Adrenal gland (tissue), 9 donors: ENCODE measurements at regions not wholly inside any gene's neighbourhood (a gene's known extent, or its start where the extent isn't known, plus 50 kb on each side); places are given as distances from the start of the nearest gene placed in this dataset.

Source experiments
- DNase-seq, 7 donors: peaks; one replicate each; pipeline ENCODE4 v3.0.0-alpha.2; 2019 to 2020
- H3K27ac ChIP-seq, 5 donors: fragments of 200-600 bp; sonication (generic) in 4 of 5; 1 replicate in 3 of 5; 2 replicates in 2 of 5; pipeline versions ENCODE4 v1.5.1 to v1.8.0; 2016 to 2020; ENCODE audit warnings: mild to moderate bottlenecking in 1 of 5
- H3K27me3 ChIP-seq: fragments of 200-600 bp; 2 replicates; pipeline ENCODE4 v1.8.0; 2021
- H3K36me3 ChIP-seq, 2 donors: fragments of 200-600 bp; replicated peaks in 1 of 2; 1 replicate in 1 of 2; 2 replicates in 1 of 2; pipeline versions ENCODE4 v1.5.1 to v1.8.0; 2018 to 2022
- H3K4me1 ChIP-seq, 2 donors: fragments of 200-600 bp; replicated peaks in 1 of 2; 1 replicate in 1 of 2; 2 replicates in 1 of 2; pipeline versions ENCODE4 v1.5.1 to v1.8.0; 2018 to 2021
- H3K4me3 ChIP-seq, 4 donors: fragments of 200-600 bp; sonication (generic) in 3 of 4; one replicate each; pipeline ENCODE4 v1.5.1; 2016 to 2018
- H3K9me3 ChIP-seq, 3 donors: fragments of 200-600 bp; sonication (generic) in 1 of 3; replicated peaks in 1 of 3; 1 replicate in 2 of 3; 2 replicates in 1 of 3; pipeline versions ENCODE4 v1.5.1 to v1.8.0; 2016 to 2021
- CTCF ChIP-seq, 6 experiments: fragments of 450-650 bp in 4 of 6; fragments of 200-600 bp in 2 of 6; sonication (generic) in 1 of 6; IDR thresholded peaks; 1 replicate in 5 of 6; 2 replicates in 1 of 6; pipeline versions ENCODE4 v1.5.1 to v1.8.0; 2016 to 2021; ENCODE audit warnings: antibody characterized with exemption in 6 of 6, mild to moderate bottlenecking in 2 of 6, moderate library complexity in 1 of 6
- POLR2A ChIP-seq, 2 donors: fragments of 450-650 bp; IDR thresholded peaks; one replicate each; pipeline ENCODE4 v1.6.1; 2017; ENCODE audit warnings: antibody characterized with exemption in 2 of 2, mild to moderate bottlenecking in 2 of 2, moderate library complexity in 1 of 2
- WGBS, 4 donors: extraction: QIAGEN DNeasy Blood & Tissue Kit in 2 of 4; methylation state at CpG; one replicate each; pipeline versions ENCODE4 v1.1.5 to v1.1.7; 2013 to 2017; 5-methylcytosine and 5-hydroxymethylcytosine counted together
- intact Hi-C, 2 donors: fragments of 100-400 bp; cut with DNase I; formaldehyde crosslinking; loops; one replicate each; pipeline versions ENCODE4 v1.14.1 to v1.15.0; 2022 to 2023
- donor health status: healthy with polysubstance abuse.
- donor health status: Bipolar disorder and iron deficiency.
- donor health status: DM: yes; HTN: yes; CAD: no.
- donor health status: DM: no; HTN: no; CAD: no.
- donor health status: DM: no; HTN: no; CAD: no.

GRCh38 chr3:22491344-22491743, 711.8 kb upstream of the UBE2E2 start:
- Histone ChIP-seq H3K4me1 (no peaks in the 10 kb centered on the region), H3K27ac (no peak overlapping the region), H3K9me3 (no peaks in the 10 kb centered on the region), H3K4me3 (no peak overlapping the region), H3K27me3 (no peaks in the 10 kb centered on the region), H3K36me3 (no peaks in the 10 kb centered on the region)
- WGBS, 4 donors = 19 to 66% (median 45%) methylated on average over 1 of the region's 1 CpG
- TF ChIP-seq CTCF (IDR thresholded peaks at IDR 0.05) (no peak), POLR2A (IDR thresholded peaks at IDR 0.05) (no peak)
- no peak for DNase-seq
- intact Hi-C loops = no loop called here

GRCh38 chr3:22492342-22492741, 710.8 kb upstream of the UBE2E2 start:
- Histone ChIP-seq H3K36me3 (no peaks in the 10 kb centered on the region), H3K4me3 (no peak overlapping the region), H3K27ac (no peak overlapping the region), H3K4me1 (no peaks in the 10 kb centered on the region), H3K27me3 (no peaks in the 10 kb centered on the region), H3K9me3 (no peaks in the 10 kb centered on the region)
- intact Hi-C loops = no loop called here
- TF ChIP-seq CTCF (IDR thresholded peaks at IDR 0.05) (no peak), POLR2A (IDR thresholded peaks at IDR 0.05) (no peak)
- no peak for DNase-seq
- 76 to 86% (median 82%) methylated on average over 2 of the region's 2 CpGs for WGBS, 4 donors

- no peaks in the 10 kb centered on the region for H3K4me1 ChIP-seq
Observed at GRCh38 chr3:22495241-22495640, 707.9 kb upstream of the UBE2E2 start.

GRCh38 chr3:22495791-22496190, 707.3 kb upstream of the UBE2E2 start:
- H3K27me3 ChIP-seq = no peaks in the 10 kb centered on the region
- intact Hi-C loops = no loop called here
- DNase-seq = no peak
- H3K4me3 ChIP-seq = no peak overlapping the region
- H3K27ac ChIP-seq = no peak overlapping the region
- 13 to 38% (median 31%) methylated on average over 1 of the region's 1 CpG for whole genome bisulfite sequencing, 4 donors
- no peaks in the 10 kb centered on the region for H3K4me1 ChIP-seq
- H3K36me3 ChIP-seq = no peaks in the 10 kb centered on the region
- TF ChIP-seq CTCF (IDR thresholded peaks at IDR 0.05) = no peak
- TF ChIP-seq POLR2A (IDR thresholded peaks at IDR 0.05) = no peak
- H3K9me3 ChIP-seq = no peaks in the 10 kb centered on the region

More at GRCh38 chr3:22495241-22495640, 707.9 kb upstream of the UBE2E2 start:
- Histone ChIP-seq H3K4me3 (no peak overlapping the region), H3K9me3 (no peaks in the 10 kb centered on the region), H3K27ac (no peak overlapping the region), H3K27me3 (no peaks in the 10 kb centered on the region), H3K36me3 (no peaks in the 10 kb centered on the region)
- intact Hi-C loops = no loop called here
- no peak for DNase-seq
- 45 to 55% (median 50%) methylated on average over 2 of the region's 2 CpGs for WGBS, 4 donors
- TF ChIP-seq POLR2A (IDR thresholded peaks at IDR 0.05) (no peak), CTCF (IDR thresholded peaks at IDR 0.05) (no peak)
